ENCODE measurements at regions not wholly inside any gene's neighbourhood (a gene's known extent, or its start where the extent isn't known, plus 50 kb on each side); places are given as distances from the start of the nearest gene placed in this dataset.

DNA sequence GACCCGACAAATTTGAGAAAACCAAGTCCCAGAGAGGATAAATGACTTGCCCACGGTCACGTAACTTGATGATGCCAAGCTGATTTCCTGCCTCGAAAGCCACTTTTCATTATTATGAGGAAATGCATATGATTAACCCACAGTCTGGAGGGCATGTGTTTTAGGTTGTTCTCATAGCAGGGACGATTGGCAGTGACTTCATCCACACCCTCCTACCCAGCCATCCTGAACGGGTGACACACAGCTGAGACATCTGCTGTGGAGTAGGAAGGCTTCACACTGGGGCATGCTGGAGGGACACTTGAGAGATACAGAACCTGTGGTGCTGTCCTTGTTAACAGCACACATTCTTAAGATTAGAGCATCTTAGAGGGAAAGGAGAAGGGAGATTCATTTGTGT is 65.4 kb upstream of the WDFY2 start:
- DNase-seq (ENCODE audit: low spot score), result peak; percentile 41

DNA sequence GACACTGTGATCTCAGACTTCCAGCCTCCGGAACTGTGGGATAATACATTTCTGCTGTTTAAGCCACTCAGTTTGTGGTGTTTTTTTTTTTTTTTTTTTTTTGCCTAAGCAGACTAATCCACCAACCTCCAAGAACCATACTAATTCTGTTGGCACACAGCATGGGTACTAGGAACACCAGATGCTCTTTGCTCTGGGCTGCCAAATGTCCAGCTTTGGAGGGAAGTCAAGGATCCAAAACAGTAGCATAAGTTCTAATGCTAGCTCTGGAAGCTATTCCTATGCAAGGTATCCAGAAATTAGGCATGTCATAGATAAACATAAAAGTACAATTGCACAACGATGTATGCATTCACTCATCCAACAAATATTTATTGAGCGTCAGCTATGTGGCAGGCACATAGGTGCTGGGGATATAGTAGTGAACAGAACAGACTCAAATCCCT is 64.5 kb upstream of the WDFY2 start:
- DNase-seq (ENCODE audit: low spot score), result no peak

DNA sequence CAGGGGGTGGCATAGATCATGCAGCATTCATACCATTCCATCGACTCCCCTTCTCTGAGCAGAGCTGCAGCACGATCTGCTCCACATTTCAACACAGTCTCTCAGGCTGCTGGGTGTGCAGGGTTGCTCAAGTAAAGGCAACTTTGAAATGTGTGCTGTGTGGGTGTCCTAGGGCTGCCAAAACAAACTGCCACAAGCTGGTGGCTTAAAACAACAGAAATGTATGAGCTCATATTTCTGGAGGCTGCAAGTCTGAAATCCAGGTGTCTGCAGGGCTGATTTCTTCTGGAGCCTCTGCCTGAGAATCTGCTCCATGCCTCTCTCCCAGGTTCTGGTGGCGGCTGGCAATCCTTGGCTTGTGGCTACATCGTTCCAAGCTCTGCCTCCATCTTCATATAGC is 63.7 kb upstream of the WDFY2 start:
- no peak for DNase-seq (ENCODE audit: low spot score)

DNA sequence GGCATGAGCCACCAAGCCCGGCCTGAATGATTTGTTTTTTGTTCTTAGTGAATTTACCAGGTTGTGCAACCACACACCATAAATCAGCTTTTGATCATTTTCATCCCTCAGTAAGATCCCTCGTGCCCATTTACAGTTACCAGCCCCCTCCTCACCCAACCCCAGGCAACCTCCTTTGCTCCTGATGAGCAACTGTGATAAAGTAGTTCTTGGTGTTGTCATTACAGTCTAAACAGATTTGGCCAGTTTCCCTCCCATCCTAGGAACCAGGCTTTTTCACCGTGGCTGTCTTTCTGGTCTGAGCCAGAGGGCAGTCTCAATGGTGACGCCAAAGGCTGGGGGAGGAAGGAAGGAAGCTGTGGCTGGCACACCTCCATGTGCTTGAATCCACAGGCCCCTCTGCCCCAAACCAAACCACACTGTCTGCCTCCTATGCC is 61.2 kb upstream of the WDFY2 start:
- peak; percentile 41 for DNase-seq (ENCODE audit: low spot score)

DNA sequence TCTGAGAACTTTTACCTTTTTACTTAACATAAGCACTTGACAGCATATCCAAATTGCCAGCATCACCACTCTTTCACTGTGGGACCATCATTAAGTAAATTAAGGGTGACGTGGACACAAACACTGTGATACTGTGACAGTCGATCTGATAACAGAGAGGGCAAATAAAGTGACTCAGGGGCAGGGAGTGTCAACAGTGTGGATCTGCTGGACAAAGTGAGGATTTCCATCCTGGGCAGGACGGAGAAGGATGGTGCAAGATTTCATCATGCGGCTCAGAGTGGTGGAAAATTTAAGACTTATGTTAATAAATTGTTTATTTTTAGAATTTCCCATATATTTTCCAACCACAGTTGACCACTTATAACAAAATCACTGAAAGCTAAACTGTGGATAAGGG is 60.0 kb upstream of the WDFY2 start:
- no peak for DNase-seq (ENCODE audit: low spot score)

DNA sequence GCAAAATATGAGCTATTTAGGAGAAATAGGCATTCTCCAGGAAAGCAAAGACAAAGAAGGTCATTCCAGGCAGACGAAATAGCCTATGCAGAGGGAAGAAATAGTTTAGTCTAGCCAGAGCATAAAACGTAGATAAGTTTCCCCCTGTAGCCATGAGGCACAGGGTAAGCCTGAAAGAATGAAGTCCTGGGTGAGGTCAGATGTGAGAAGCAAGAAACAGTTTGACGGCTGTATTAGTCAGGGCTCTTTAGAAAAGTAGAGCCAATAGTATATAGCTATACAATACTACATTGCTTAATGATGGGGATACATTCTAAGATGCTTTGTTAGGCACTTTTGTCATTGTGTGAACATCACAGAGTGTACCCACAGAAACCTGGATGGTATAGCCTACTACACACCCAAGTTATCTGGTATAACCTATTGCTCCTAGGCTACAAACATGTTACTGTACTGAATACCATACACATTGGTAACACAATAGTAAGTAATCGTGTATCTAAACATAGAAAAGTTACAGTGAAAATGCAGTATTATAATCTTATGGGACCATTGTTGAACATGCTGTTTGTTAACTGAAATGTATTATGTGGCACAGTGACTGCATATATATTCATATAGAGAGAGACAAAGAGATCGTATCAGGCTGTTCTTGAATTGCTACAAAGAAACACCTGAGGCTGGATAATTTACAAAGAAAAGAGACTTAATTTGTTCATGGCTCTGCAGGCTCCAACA is 59.3 kb upstream of the WDFY2 start:
- DNase-seq (ENCODE audit: low spot score), result no peak

DNA sequence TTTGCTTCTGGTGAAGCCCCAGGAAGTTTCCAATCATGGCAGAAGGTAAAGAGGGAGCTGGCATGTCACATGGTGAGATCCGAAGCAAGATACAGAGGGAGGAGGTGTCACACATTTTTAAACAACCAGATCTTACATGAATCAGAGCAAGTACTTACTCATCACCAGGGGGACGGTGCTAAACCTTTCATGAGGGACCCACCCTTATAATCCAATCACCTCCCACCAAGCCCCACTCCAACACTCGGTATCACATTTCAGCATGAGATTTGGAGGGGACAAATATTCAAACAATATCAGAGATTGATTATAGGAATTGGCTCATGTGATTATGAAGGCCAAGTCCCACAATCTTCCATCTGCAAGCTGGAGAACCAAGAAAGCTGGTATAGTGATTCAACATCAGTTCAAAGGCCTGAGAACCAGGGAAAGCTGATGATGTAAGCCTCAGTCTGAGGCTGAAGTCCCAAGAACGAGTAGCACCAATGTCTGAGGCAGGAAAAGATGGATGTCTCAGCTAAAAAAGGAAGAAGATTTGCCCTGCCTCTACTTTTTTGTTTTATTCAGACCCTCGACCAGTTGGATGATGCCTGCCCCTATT is 58.6 kb upstream of the WDFY2 start:
- no peak for DNase-seq (ENCODE audit: low spot score)

DNA sequence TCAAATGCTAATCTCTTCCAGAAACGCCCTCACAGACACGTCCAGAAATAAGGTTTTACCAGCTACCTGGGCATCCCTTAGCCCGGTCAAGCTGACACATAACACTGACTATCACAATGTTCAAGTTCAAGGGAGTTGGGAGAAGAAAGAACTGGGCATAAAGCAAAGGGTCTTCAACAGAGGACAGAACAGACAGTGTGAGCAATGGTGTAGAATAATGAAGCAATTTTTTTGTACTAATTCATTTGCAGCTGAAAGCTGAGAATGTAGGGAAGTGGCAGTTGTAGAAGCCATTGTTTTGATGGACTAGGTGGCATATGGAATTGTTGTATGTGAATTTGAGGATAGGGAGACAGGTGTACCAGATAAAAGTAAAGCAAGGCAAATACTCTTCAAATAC is 58.1 kb upstream of the WDFY2 start:
- DNase-seq (ENCODE audit: low spot score), result no peak

DNA sequence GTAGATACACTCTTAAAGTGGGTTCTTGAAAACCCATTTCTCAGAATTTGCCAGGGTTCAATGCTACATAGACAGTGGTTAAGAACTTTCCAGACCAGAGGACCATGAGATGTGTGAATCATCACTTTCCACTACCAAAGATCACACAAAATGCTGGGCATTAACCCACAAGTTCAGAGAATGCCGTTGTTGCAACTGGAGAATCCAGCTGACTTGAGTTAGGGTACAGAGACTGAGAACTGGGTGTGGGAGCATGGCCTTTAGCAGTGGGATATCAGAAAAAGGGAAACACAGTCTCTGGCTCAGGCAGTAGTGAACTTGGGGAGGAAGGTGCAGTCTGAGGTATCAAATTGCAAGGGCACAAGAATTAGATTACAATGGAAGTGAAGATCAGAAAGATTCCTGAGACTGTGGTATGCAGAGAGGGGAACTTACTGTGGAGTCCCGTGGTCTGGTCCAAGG is 51.5 kb upstream of the WDFY2 start:
- peak; percentile 57 for DNase-seq (ENCODE audit: low spot score)

DNA sequence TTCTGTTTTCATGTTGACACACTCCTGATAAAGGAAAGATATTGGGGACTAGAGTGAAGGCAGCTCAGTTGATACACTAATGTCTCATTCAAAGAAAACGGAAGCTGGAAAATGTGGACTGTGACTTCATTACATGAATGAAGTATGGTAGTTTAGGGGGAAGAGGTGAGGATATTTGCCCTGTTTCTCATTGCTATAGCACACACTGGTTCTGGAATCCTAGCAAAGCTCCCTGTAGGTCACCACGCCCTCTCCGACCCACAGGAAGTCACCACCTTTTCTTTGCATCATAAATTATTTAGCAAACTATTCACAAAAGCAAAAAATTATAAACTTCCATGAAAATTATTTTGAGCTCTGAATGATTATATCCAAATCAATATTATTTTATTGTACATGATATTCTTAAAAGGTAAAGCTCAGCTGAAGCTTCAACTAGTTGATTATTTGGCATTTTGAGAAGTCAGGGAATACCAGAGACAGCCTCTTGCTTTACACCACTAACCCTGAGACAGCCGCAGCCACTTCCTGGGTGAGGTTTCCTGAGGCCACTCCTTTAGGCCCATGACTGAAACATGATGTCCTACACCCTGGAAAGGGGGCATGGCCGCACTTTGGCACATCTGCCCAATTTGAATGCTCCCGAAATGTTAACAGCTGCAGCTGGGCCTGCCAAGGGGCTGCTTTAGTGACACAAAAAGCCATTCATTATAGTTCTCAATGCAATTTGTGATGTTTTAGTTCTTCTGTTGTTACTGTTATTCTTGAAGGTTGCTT is 50.0 kb upstream of the WDFY2 start:
- DNase-seq (ENCODE audit: low spot score), result peak; percentile 57

All from CD4-positive, alpha-beta T cell treated with Interleukin-2 at 100 ng/mL for 4 hours (primary cell).